D341Med (cell line): ENCODE measurements at regions not wholly inside any gene's neighbourhood (a gene's known extent, or its start where the extent isn't known, plus 50 kb on each side); places are given as distances from the start of the nearest gene placed in this dataset.
"Not testable (repeated sequence)": the region's sequence is repeated elsewhere in the genome, so short reads cannot be mapped to it uniquely, and the experiment has no call there.

ENCODE experiments used
- DNase-seq: peaks from one replicate; pipeline ENCODE4 v3.0.0; 2012; ENCODE audit warnings: low spot score

DNA sequence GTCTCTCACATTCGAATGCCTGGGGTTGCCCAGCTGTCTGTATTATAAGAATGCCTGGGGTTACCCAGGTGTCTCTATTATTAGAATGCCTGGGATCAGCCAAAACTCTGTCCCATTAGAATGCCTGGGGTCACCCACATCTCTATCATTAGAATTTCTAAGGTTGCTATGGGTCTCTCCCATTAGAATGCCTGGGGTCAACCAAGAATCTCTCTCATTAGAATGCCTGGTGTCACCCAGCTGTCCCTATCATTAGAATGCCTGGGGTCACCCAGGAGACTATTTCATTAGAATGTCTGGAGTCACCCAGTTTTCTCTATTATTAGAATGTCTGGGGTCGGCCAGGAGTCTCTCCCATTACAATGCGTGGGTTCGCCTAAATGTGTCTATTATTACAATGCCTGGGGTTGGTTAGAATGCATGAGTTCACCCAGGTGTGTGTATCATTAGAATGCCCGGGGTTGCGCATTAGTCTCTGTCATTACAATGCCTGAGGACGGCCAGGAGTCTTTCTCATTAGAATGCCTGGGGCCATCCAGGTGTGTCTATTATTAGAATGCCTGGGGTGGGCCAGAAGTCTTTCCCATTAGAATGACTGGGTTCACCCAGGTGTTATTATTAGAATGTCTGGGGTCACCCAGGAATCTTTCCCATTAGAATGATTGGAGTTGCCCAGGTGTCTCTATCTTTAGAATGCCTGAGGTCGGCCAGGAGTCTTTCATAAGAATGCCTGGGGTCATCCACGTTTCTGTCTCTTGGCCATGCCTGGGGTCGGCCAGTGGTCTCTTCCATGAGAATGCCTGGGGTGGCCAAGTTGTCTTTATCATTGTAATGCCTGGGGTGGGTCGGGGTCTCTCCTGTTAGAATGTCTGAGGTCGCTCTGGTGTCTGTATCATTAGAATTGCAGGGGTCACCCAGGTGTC, 59.6 kb downstream of the RNF187 start:
- DNase-seq, result no peak

DNA sequence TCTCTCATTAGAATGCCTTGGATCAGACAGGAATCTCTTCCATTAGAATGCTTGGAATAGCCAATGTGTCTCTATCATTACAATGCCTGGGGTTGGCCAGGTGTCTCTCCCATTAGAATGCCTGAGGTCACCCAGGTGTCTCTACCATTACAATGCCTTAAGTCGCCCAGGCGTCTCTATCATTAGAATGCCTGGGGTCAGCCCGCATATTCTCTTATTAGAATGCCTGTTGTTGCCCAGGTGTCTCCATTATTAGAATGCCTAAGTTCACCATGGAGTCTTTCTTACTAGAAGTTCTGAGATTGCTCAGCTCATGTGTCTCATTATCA, 60.2 kb downstream of the RNF187 start:
- DNase-seq, result no peak

DNA sequence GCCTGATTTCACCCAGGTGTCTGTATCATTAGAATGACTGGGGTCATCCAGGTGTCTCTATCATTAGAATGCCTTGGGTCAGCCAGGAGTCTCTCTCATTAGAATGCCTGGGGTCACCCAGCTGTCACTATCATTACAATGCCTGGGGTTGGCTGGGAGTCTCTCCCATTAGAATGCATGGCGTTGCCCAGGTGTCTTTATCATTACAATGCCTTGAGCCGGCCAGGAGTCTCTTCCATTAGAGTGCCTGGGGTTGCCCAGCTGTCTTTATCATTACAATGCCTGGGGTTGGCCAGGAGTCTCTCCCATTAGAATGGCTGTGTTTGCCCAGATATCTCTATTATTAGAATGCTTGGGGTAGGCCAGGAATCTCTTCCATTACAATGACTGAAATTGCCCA, 61.6 kb downstream of the RNF187 start:
- DNase-seq, result no peak

DNA sequence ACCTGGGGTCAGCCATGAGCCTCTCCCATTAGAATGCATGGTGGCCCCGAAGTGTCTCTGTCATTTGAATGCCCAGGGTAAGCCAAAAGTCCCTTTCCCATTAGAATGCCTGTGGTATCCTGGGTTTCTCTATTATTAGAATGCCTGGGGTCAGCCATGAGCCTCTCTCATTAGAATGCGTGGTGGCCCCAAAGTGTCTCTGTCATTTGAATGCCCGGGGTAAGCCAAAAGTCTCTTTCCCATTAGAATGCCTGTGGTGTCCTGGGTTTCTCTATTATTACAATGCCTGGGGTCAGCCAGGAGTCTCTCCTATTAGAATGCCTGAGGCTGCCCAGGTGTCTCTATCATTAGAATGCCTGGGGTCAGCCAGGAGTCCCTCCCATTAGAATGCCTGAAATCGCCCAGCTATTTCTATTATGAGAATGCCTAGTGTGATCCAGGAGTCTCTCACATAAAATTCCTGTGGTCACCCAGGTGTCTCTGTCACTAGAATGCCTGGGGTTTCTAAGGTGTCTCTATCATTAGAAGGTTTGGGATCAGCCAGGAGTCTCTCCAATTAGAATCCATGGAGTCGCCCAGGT, 65.5 kb downstream of the RNF187 start:
- no peak for DNase-seq

DNA sequence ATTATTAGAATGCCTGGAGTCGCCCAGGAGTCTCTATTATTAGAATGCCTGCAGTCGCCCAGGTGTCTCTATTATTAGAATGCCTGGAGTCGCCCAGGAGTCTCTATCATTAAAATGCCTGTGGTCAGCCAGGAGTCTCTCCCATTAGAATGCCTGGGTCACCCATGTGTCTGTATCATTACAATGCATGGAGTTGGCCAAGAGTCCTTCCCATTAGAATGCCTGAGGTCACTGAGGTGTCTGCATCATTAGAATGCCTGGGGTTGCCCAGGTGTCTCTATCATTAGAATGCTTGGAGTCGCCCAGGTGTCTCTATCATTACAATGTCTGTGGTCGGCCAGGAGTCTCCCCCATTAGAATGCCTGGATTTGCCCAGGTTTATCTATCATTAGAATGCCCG, 66.9 kb downstream of the RNF187 start:
- no peak for DNase-seq

DNA sequence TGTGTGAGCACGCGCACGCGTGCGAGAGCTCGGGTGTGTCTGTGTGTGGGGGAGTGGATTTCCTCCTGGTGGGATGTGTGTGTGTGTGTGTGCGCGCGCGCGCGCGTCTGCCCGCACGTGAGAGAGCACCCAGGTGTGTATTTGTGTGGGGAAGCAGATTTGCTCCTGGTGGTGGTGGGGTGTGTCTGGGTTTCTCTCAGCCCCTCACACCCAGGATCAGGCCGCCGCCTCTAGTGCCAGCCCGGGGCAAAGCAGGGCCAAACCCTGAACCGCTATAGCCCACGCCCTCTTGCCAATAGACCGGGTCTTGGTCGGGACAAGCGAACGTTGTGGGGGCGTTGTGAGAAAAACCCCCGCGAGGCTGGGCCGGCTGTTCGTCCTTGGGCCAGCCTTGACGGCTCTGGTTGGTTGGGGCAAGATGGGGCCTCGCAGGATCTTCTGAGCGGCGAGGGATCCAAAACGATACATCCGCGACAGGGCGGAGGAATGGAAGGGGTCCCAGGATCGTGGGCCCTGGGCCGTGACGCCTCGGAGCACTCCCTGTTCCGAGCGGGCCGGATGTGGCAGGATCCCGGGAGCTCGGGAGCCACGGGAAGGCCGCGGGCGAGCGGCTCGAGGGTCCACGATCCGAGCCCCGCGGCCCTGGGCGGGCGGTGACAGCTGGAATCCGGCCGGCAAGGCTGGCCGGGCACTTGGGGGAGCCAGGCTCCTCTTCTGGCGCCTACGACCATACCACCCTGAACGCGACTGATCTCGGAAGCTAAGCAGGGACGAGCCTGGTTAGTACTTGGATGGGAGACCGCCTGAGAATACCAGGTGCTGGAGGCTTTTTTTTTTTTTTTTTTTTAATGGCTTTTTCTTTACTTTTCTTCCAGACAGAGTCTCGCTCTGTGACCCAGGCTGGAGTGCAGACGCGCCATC, 68.2 kb downstream of the RNF187 start:
- peak; percentile 40 for DNase-seq

DNA sequence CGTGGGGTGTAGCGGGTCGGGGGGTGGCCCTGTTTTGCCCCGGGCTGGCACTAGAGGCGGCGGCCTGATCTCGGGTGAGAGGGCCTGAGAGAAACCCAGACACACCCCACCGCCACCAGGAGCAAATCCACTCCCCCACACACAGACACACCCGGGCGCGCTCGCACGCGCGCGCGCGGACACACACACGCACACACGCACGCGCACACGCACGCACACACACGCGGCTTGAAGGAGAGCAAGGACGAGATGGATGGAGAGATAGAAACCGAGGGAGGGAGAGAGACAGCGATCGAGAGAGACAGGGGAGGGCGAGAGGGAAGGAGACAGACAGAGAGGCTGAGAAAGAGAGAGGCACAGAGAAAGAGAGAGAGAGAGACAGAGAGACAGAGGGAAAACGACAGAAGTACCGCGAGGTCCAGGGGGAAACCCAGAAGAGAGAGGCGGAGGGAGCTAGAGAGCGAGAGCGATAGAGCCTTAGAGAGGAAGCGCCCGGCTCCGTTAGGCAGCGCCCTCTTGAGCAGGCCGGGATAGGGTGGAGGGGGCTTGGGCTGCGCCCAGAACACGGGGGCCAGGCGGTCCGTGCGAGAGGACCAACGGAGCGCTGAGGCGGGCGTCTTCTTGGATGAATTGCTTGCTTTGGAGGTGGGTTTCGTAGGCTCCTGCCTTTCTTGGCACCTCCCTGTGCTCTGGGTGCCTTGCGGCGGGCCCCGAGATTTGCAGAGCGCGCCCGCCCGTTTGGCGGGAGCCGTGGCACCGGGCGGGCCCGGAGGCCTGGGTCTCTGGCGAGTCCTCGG, 69.7 kb downstream of the RNF187 start:
- not testable (repeated sequence) for DNase-seq
